ENCODE measurements at regions not wholly inside any gene's neighbourhood (a gene's known extent, or its start where the extent isn't known, plus 50 kb on each side); places are given as distances from the start of the nearest gene placed in this dataset.

DNA sequence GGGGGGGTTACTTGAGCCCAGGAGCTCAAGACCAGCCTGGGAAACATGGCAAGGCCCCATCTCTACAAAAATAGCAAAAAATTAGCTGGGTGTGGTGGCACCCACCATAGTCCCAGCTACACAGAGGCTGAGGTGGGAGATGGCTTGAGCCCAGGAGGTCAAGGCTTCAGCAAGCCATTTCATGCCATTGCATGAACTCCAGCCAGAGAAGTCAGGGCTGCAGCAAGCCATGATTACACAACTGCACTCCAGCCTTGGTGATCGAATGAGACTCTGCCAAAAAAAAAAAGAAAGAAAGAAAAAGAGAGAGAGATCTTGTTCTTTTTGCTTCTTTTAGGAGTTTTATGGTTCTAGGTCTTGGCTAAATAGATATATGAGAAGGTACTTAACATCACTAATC lies 200.2 kb upstream of the PHYHIPL start:
- Histone ChIP-seq H3K36me3 (no peaks in the 10 kb centered on the region), H3K4me1 (no peaks in the 10 kb centered on the region), H3K27ac (no peak overlapping the region), H3K27me3 (no peaks in the 10 kb centered on the region), H3K9me3 (no peaks in the 10 kb centered on the region), H3K4me3 (no peak overlapping the region)
- intact Hi-C loops (cut with DNase I; ENCODE audit: low total_unique reads): no loop called here
- no peak for TF ChIP-seq POLR2AphosphoS5 (IDR thresholded peaks at IDR 0.05)
- no peak for TF ChIP-seq EP300 (IDR thresholded peaks at IDR 0.05)
- TF ChIP-seq CTCF (IDR thresholded peaks at IDR 0.05): no peak
- TF ChIP-seq POLR2A (IDR thresholded peaks at IDR 0.05): no peak
- 47 to 83% (median 67%) methylated on average over 1 of the region's 1 CpG for WGBS, 5 donors
- DNase-seq: no peak

DNA sequence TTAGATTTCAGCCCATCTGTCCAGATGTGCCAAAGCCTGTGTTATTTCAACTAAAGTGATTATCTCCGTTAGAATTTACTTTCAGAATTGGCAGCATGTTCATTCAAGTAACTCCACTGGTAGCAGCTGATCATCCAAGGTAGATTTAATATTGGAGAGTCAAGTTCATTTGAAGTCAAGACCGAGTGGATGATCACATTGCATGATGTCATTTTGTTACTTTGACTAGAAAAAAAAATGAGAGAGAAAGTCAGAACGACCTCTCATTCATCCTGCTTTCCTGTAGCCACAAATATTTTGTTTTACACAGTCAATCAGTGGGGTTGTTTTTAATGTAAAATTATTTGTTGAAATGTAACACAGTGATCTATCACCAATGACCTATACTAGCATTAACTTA lies 196.7 kb upstream of the PHYHIPL start:
- Histone ChIP-seq H3K9me3 (no peaks in the 10 kb centered on the region), H3K27ac (no peak overlapping the region), H3K36me3 (no peaks in the 10 kb centered on the region), H3K4me3 (no peak overlapping the region), H3K27me3 (no peaks in the 10 kb centered on the region), H3K4me1 (no peaks in the 10 kb centered on the region)
- TF ChIP-seq CTCF (IDR thresholded peaks at IDR 0.05): no peak
- 43 to 56% (median 55%) methylated on average over 3 of the region's 3 CpGs for WGBS, 5 donors
- DNase-seq: no peak
- intact Hi-C loops (cut with DNase I; ENCODE audit: low total_unique reads): no loop called here

GRCh38 chr10:58980826-58981415 lies 195.5 kb upstream of the PHYHIPL start:
- no peaks in the 10 kb centered on the region for H3K9me3 ChIP-seq
- TF ChIP-seq POLR2AphosphoS5 (IDR thresholded peaks at IDR 0.05): no peak
- no peak for TF ChIP-seq EP300 (IDR thresholded peaks at IDR 0.05)
- TF ChIP-seq CTCF (IDR thresholded peaks at IDR 0.05): no peak
- TF ChIP-seq POLR2A (IDR thresholded peaks at IDR 0.05): no peak
- DNase-seq: no peak
- H3K4me3 ChIP-seq: no peak overlapping the region
- intact Hi-C loops (cut with DNase I; ENCODE audit: low total_unique reads): no loop called here
- WGBS, 5 donors: 82 to 87% (median 85%) methylated on average over 6 of the region's 6 CpGs
- H3K27ac ChIP-seq: no peak overlapping the region
- no peaks in the 10 kb centered on the region for H3K36me3 ChIP-seq
- H3K27me3 ChIP-seq: no peaks in the 10 kb centered on the region
- no peaks in the 10 kb centered on the region for H3K4me1 ChIP-seq

DNA sequence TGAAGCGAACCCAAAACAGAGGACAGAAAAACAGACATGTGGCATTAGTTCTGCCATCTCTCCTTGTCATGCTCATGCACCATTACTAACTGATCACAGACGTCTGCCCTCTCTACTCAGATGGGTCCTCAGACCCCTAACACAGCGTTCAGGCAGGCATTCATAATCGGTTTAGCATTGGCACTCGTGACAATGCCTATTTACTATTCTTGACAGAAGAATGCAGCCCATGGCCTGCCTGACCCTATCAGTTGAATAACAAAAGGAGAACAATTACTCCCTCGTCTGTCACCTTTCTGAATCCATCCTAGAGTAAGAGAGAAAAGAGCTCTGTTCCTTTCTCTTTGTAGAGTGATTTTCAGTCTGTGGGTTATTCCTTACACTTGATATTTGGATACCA lies 194.6 kb upstream of the PHYHIPL start:
- Histone ChIP-seq H3K9me3 (no peaks in the 10 kb centered on the region), H3K36me3 (no peaks in the 10 kb centered on the region)
- TF ChIP-seq POLR2A (IDR thresholded peaks at IDR 0.05) (no peak), CTCF (IDR thresholded peaks at IDR 0.05) (no peak), POLR2AphosphoS5 (IDR thresholded peaks at IDR 0.05) (no peak), EP300 (IDR thresholded peaks at IDR 0.05) (no peak)

More for the DNA sequence above, 194.6 kb upstream of the PHYHIPL start:
- WGBS, 5 donors: 67 to 78% (median 74%) methylated on average over 6 of the region's 6 CpGs
- H3K4me3 ChIP-seq: no peak overlapping the region
- no peaks in the 10 kb centered on the region for H3K4me1 ChIP-seq
- H3K27me3 ChIP-seq: no peaks in the 10 kb centered on the region
- intact Hi-C loops (cut with DNase I; ENCODE audit: low total_unique reads): no loop called here
- H3K27ac ChIP-seq: no peak overlapping the region
- no peak for DNase-seq
